Body of pancreas (tissue), 4 donors: ENCODE measurements at regions not wholly inside any gene's neighbourhood (a gene's known extent, or its start where the extent isn't known, plus 50 kb on each side); places are given as distances from the start of the nearest gene placed in this dataset.

Experiments used
- ATAC-seq: fragments of 150-250 bp; one replicate; pipeline ENCODE4 v1.9.1; 2016
- DNase-seq, 4 donors: peaks; one replicate each; pipeline ENCODE4 v3.0.0-alpha.2; 2019
- H3K27ac ChIP-seq, 4 donors: fragments of 200-600 bp; sonication (generic); 1 replicate in 3 of 4; 2 replicates in 1 of 4; pipeline versions ENCODE4 v1.5.1 to v1.6.1; 2016 to 2019; ENCODE audit warnings: mild to moderate bottlenecking in 1 of 4, mixed read lengths in 1 of 4, moderate library complexity in 1 of 4
- H3K27me3 ChIP-seq, 2 donors: fragments of 200-600 bp; sonication (generic); one replicate each; pipeline ENCODE4 v1.6.0; 2016; ENCODE audit warnings: mild to moderate bottlenecking in 1 of 2
- H3K36me3 ChIP-seq, 2 donors: fragments of 200-600 bp; sonication (generic); replicated peaks in 1 of 2; 2 replicates each; pipeline ENCODE4 v1.5.1; 2016; ENCODE audit warnings: low read depth in 2 of 2; ENCODE audit not compliant: insufficient read depth in 1 of 2
- H3K4me1 ChIP-seq: fragments of 200-600 bp; sonication (generic); one replicate; pipeline ENCODE4 v1.6.0; 2016
- H3K4me3 ChIP-seq, 2 donors: fragments of 200-600 bp; sonication (generic); 1 replicate in 1 of 2; 2 replicates in 1 of 2; pipeline ENCODE4 v1.5.1; 2016 to 2019
- H3K9me3 ChIP-seq, 3 donors: fragments of 200-600 bp; sonication (generic); 1 replicate in 2 of 3; 2 replicates in 1 of 3; pipeline ENCODE4 v1.5.1; 2016
- POLR2A ChIP-seq, 3 donors: fragments of 450-650 bp; IDR thresholded peaks; one replicate each; pipeline ENCODE4 v1.6.1; 2016; ENCODE audit warnings: antibody characterized with exemption in 3 of 3, mild to moderate bottlenecking in 2 of 3
- WGBS, 2 donors: methylation state at CpG; one replicate each; pipeline ENCODE4 v1.1.5; 2017; 5-methylcytosine and 5-hydroxymethylcytosine counted together
- intact Hi-C: fragments of 100-400 bp; cut with DNase I; formaldehyde crosslinking; loops from one replicate; pipeline ENCODE4 v1.15.1; 2023
- TF ChIP-seq, protein P1 (sequence below), 7 experiments: fragments of 450-650 bp in 4 of 7; fragments of 200-600 bp in 3 of 7; sonication (generic) in 3 of 7; IDR thresholded peaks; one replicate each; pipeline ENCODE4 v1.5.1; 2016 to 2019; ENCODE audit warnings: antibody characterized with exemption in 7 of 7

DNA sequence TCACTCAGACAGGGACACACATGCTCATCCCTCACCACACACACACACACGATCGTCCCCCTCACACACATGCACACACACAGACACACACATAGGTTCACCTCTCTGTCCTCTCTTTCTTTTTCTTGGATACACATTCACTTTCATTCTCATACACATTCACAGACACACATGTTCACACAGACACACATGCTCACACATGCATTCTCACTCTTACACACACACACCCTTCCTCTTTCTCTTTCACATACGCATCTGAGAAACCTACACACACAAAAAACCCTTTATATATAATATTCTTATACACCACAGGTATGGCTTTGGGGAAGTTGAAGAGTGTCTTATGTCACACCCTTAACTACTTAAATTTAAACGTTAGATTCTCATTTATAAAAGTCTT, 248.6 kb upstream of the RUNX1 start:
- Histone ChIP-seq H3K36me3 (no peaks in the 10 kb centered on the region), H3K27me3 (no peaks in the 10 kb centered on the region), H3K27ac (no peak overlapping the region), H3K9me3 (no peaks in the 10 kb centered on the region), H3K4me3 (no peak overlapping the region), H3K4me1 (peaks cover 9% of the 10 kb centered on the region)
- intact Hi-C loops, result no loop called here
- TF ChIP-seq, protein P1, sequence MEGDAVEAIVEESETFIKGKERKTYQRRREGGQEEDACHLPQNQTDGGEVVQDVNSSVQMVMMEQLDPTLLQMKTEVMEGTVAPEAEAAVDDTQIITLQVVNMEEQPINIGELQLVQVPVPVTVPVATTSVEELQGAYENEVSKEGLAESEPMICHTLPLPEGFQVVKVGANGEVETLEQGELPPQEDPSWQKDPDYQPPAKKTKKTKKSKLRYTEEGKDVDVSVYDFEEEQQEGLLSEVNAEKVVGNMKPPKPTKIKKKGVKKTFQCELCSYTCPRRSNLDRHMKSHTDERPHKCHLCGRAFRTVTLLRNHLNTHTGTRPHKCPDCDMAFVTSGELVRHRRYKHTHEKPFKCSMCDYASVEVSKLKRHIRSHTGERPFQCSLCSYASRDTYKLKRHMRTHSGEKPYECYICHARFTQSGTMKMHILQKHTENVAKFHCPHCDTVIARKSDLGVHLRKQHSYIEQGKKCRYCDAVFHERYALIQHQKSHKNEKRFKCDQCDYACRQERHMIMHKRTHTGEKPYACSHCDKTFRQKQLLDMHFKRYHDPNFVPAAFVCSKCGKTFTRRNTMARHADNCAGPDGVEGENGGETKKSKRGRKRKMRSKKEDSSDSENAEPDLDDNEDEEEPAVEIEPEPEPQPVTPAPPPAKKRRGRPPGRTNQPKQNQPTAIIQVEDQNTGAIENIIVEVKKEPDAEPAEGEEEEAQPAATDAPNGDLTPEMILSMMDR (IDR thresholded peaks at IDR 0.05), result no peak
- TF ChIP-seq POLR2A (IDR thresholded peaks at IDR 0.05), result no peak
- 67 to 68% methylated on average over 4 of the region's 4 CpGs for WGBS, 2 donors
- ATAC-seq (no peak), DNase-seq (no peak)

DNA sequence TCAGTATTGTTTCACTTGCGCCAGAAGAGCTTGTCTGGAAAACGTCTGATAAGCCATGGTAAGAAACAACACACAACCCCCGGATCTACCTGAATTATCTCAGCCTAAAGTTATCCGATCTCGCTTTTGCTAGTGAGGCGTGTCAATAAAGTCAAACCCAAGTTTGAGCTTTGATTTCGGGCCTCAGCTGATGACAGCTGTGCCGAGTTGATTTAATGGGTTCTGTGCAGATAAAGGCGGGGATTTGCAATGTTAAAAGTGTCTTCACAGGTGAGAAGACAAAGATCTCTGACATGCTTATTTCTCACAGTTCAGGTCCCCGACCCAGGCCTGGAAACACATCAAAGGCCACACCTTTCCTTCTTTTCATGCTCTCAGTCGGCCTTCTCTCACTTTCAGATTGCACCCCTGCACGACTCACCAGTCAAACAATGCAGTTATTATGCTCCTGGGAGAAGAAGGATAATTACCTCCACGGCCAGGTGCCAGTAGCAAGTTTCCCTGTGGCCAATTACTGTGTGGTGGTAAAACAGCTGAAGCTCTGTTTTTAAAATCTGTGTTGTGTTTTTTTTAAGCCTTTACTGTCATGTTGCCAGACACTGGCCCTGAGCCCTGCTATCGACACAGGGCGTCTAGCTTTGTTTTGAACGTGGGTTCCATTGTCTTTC, 245.3 kb upstream of the RUNX1 start:
- TF ChIP-seq, protein P1 (IDR thresholded peaks at IDR 0.05), result no peak
- TF ChIP-seq POLR2A (IDR thresholded peaks at IDR 0.05), result no peak
- Histone ChIP-seq H3K27ac (peak overlapping the region; percentile 45 to 76 (median 70)), H3K9me3 (no peaks in the 10 kb centered on the region), H3K27me3 (no peaks in the 10 kb centered on the region), H3K4me1 (peaks cover 9% of the 10 kb centered on the region), H3K4me3 (no peak overlapping the region), H3K36me3 (no peaks in the 10 kb centered on the region)
- intact Hi-C loops, result no loop called here
- WGBS, 2 donors, result 32 to 42% methylated on average over 16 of the region's 16 CpGs
- peak; percentile 51 to 74 (median 64) for DNase-seq
- peak; percentile 93 for ATAC-seq

DNA sequence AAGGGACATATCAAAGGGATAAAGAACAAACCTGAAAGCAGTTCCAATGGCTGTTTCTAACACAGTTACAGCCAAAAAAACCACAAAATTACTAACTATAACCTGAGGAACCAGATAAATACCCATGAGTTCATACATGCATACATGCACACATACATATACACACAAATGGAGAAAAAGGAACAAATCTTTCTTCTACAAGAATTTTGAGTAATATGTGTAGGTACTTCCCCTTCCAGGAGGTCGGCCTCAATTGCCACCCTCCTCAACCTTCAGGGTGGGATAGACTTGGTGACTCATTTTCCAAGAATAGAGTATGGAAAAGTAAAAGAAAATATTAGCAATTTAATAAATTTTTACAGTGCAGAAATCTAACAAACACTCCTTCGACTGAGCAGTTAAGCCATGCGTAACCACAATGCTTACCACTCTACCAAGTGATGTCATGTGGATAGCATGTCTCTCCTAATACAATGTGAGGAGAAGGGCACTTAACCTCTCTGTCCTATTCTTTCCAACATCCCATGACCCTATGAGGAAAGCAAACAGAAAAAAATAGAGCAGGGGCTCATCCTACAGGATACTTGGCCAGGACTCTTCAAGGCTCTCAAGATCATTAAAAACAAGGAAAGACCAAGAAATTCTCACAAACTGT, 243.0 kb upstream of the RUNX1 start:
- no peak for TF ChIP-seq POLR2A (IDR thresholded peaks at IDR 0.05)
- TF ChIP-seq, protein P1 (IDR thresholded peaks at IDR 0.05), result no peak
- no peak overlapping the region for H3K4me3 ChIP-seq
- H3K36me3 ChIP-seq, result no peaks in the 10 kb centered on the region
- H3K4me1 ChIP-seq, result peaks cover 9% of the 10 kb centered on the region
- H3K27ac ChIP-seq, result no peak overlapping the region
- intact Hi-C loops, result no loop called here
- DNase-seq, result no peak
- no peaks in the 10 kb centered on the region for H3K27me3 ChIP-seq
- ATAC-seq, result no peak
- 73 to 92% methylated on average over 3 of the region's 3 CpGs for WGBS, 2 donors
- no peaks in the 10 kb centered on the region for H3K9me3 ChIP-seq

DNA sequence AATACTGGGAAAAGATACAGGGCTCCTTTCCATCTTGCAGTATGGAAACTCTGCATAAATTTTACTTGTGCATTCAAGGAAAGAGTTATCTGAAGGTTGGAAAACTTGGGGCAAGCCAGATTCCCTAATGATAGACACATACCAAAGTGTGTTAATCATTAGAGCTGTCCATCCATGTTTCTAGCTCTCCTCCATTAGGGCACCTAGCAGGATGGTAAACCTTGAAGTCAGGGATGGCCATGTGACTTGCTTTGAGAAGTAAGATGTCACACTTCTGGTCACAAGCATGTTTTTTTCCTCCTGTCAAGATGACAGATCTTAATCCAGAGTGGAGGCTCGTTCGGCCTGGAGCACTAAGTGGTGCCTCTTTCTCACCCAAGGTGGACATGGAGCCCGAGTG, 241.9 kb upstream of the RUNX1 start:
- no peaks in the 10 kb centered on the region for H3K27me3 ChIP-seq
- H3K9me3 ChIP-seq, result no peaks in the 10 kb centered on the region
- no peak overlapping the region for H3K27ac ChIP-seq
- TF ChIP-seq, protein P1 (IDR thresholded peaks at IDR 0.05), result no peak
- TF ChIP-seq POLR2A (IDR thresholded peaks at IDR 0.05), result no peak
- peaks cover 9% of the 10 kb centered on the region for H3K4me1 ChIP-seq
- intact Hi-C loops, result no loop called here
- no peak overlapping the region for H3K4me3 ChIP-seq
- H3K36me3 ChIP-seq, result no peaks in the 10 kb centered on the region
- 72% methylated on average over 3 of the region's 3 CpGs for WGBS, 2 donors
- ATAC-seq (no peak), DNase-seq (no peak)

DNA sequence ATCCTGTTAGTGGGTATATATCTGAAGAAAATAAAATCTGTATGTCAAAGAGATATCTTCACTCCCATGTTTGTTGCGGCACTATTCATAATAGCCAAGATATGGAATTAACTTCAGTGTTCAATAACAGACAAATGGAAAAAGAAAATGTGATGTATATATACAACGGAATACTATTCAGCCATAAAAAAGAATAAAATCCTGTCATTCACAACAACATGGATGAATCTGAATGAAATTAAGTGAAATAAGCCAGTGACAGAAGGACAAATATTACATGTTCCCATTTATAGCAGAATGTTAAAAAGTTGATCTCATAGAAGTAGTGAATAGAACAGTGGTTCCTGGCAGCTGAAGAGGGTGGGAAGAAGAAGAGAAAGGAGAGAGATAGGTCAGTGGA, 239.1 kb upstream of the RUNX1 start:
- TF ChIP-seq, protein P1 (IDR thresholded peaks at IDR 0.05), result no peak
- no peak for TF ChIP-seq POLR2A (IDR thresholded peaks at IDR 0.05)
- no peaks in the 10 kb centered on the region for H3K27me3 ChIP-seq
- H3K36me3 ChIP-seq, result no peaks in the 10 kb centered on the region
- no peak overlapping the region for H3K27ac ChIP-seq
- H3K4me1 ChIP-seq, result no peaks in the 10 kb centered on the region
- no peak overlapping the region for H3K4me3 ChIP-seq
- DNase-seq (no peak), ATAC-seq (no peak)
- intact Hi-C loops, result no loop called here
- H3K9me3 ChIP-seq, result no peaks in the 10 kb centered on the region
- 96 to 97% methylated on average over 2 of the region's 2 CpGs for WGBS, 2 donors
